H1 (cell line): ENCODE measurements at regions not wholly inside any gene's neighbourhood (a gene's known extent, or its start where the extent isn't known, plus 50 kb on each side); places are given as distances from the start of the nearest gene placed in this dataset.

ENCODE experiments used
- CTCF ChIA-PET: fragments of 300-600 bp; sonication (Branson Sonifier 250); formaldehyde crosslinking; loops from one replicate; lab custom pipeline; 2021; ENCODE audit not compliant: partially characterized antibody; lab: Charles Lee
- POLR2A ChIA-PET: fragments of 300-600 bp; sonication (Branson Sonifier 250); formaldehyde crosslinking; loops from one replicate; lab custom pipeline; 2021; ENCODE audit warnings: inconsistent platforms; ENCODE audit not compliant: partially characterized antibody; lab: Charles Lee
- DNase-seq, 2 experiments: peaks; one replicate each; pipeline versions ENCODE4 v3.0.0 to v3.0.0-alpha.2; 2010 to 2022; ENCODE audit warnings: low spot score in 2 of 2, low read depth in 1 of 2, mixed read lengths in 1 of 2
- FAIRE-seq: peaks from 2 replicates; lab custom pipeline; 2011; peaks lifted over from hg19 to GRCh38; lab: Jason Lieb, UNC
- H2AFZ ChIP-seq: 2 replicates; pipeline ENCODE4 v1.8.1; 2012; ENCODE audit warnings: low read length, inconsistent platforms
- H2AK5ac ChIP-seq: 2 replicates; pipeline ENCODE4 v1.6.1; 2013; ENCODE audit warnings: low read depth, low read length
- H2BK120ac ChIP-seq: replicated peaks from 2 replicates; pipeline ENCODE3; 2013; ENCODE audit warnings: low read depth, low read length, inconsistent platforms
- H2BK12ac ChIP-seq: 2 replicates; pipeline ENCODE4 v1.6.1; 2013; ENCODE audit warnings: low read depth, low read length
- H2BK15ac ChIP-seq: 2 replicates; pipeline ENCODE4 v1.6.1; 2013; ENCODE audit warnings: low read length
- H2BK20ac ChIP-seq: 2 replicates; pipeline ENCODE4 v1.6.1; 2013; ENCODE audit warnings: low read length
- H2BK5ac ChIP-seq: 2 replicates; pipeline ENCODE4 v1.6.1; 2013; ENCODE audit warnings: low read depth, low read length
- H3K14ac ChIP-seq: 2 replicates; pipeline ENCODE4 v1.6.1; 2013; ENCODE audit warnings: inconsistent platforms; ENCODE audit not compliant: insufficient read length
- H3K18ac ChIP-seq: 2 replicates; pipeline ENCODE4 v1.6.1; 2013; ENCODE audit warnings: low read length; ENCODE audit errors: extremely low read depth
- H3K23ac ChIP-seq: 2 replicates; pipeline ENCODE4 v1.6.1; 2013; ENCODE audit warnings: inconsistent platforms; ENCODE audit not compliant: insufficient read length
- H3K23me2 ChIP-seq: 2 replicates; pipeline ENCODE4 v1.6.1; 2013; ENCODE audit warnings: low read depth, low read length
- H3K27ac ChIP-seq: 2 replicates; pipeline ENCODE4 v1.6.1; 2011; ENCODE audit warnings: low read depth, low read length, inconsistent platforms
- H3K27me3 ChIP-seq, 4 experiments: replicated peaks in 1 of 4; 1 replicate in 1 of 4; 2 replicates in 3 of 4; pipeline versions ENCODE4 v1.6.1 to v1.8.1; 2011 to 2013; ENCODE audit warnings: low read length in 3 of 4, mild to moderate bottlenecking in 3 of 4, inconsistent platforms in 2 of 4, mixed read lengths in 2 of 4, moderate library complexity in 1 of 4; ENCODE audit not compliant: control insufficient read depth in 3 of 4, insufficient read depth in 3 of 4; ENCODE audit errors: extremely low read depth in 1 of 4
- H3K36me3 ChIP-seq, 4 experiments: 2 replicates each; pipeline versions ENCODE4 v1.6.1 to v1.8.1; 2011 to 2013; ENCODE audit warnings: mild to moderate bottlenecking in 4 of 4, low read length in 3 of 4, moderate library complexity in 2 of 4, control low read depth in 1 of 4, inconsistent platforms in 1 of 4; ENCODE audit not compliant: insufficient read depth in 4 of 4, control insufficient read depth in 2 of 4
- H3K4ac ChIP-seq: replicated peaks from 2 replicates; pipeline ENCODE3; 2013; ENCODE audit warnings: low read length, low read depth, mixed read lengths, inconsistent platforms; ENCODE audit not compliant: insufficient read length
- H3K4me1 ChIP-seq, 4 experiments: replicated peaks in 1 of 4; 1 replicate in 1 of 4; 2 replicates in 3 of 4; pipeline versions ENCODE4 v1.6.1 to v1.8.1; 2011 to 2013; ENCODE audit warnings: low read length in 3 of 4, inconsistent platforms in 2 of 4, mixed read lengths in 1 of 4; ENCODE audit not compliant: insufficient read depth in 4 of 4, control insufficient read depth in 3 of 4
- H3K4me2 ChIP-seq, 2 experiments: 2 replicates each; pipeline versions ENCODE4 v1.6.1 to v1.8.1; 2011 to 2013; ENCODE audit warnings: low read depth in 2 of 2, low read length in 2 of 2, control low read depth in 1 of 2, inconsistent platforms in 1 of 2, mild to moderate bottlenecking in 1 of 2; ENCODE audit not compliant: insufficient read depth in 1 of 2
- H3K4me3 ChIP-seq, 4 experiments: fragments of 200-600, 300-600 bp in 1 of 4; sonication (generic), shearing (Covaris generic), sonication (Bioruptor Twin) in 1 of 4; 2 replicates each; pipeline versions ENCODE4 v1.5.1 to v1.8.1; 2011 to 2016; ENCODE audit warnings: low read length in 4 of 4, low read depth in 3 of 4, control low read depth in 2 of 4, inconsistent platforms in 2 of 4, mild to moderate bottlenecking in 2 of 4, mixed read lengths in 1 of 4, moderate library complexity in 1 of 4; ENCODE audit not compliant: insufficient read depth in 2 of 4; ENCODE audit errors: extremely low read depth in 1 of 4
- H3K56ac ChIP-seq: replicated peaks from 2 replicates; pipeline ENCODE3; 2013; ENCODE audit warnings: low read depth, mild to moderate bottlenecking, mixed read lengths, low read length, inconsistent platforms; ENCODE audit not compliant: insufficient read length
- H3K79me1 ChIP-seq: 2 replicates; pipeline ENCODE4 v1.6.1; 2013; ENCODE audit warnings: low read depth, low read length, control low read depth
- H3K79me2 ChIP-seq, 2 experiments: 2 replicates each; pipeline versions ENCODE4 v1.6.1 to v1.8.1; 2012 to 2013; ENCODE audit warnings: low read length in 2 of 2, mild to moderate bottlenecking in 2 of 2, inconsistent platforms in 1 of 2; ENCODE audit not compliant: insufficient read depth in 2 of 2, control insufficient read depth in 1 of 2
- H3K9ac ChIP-seq, 4 experiments: replicated peaks in 1 of 4; 1 replicate in 1 of 4; 2 replicates in 3 of 4; pipeline versions ENCODE4 v1.6.1 to v1.8.1; 2011 to 2013; ENCODE audit warnings: low read depth in 3 of 4, low read length in 3 of 4, control low read depth in 2 of 4, mild to moderate bottlenecking in 2 of 4, moderate library complexity in 2 of 4, inconsistent platforms in 1 of 4; ENCODE audit errors: extremely low read depth in 1 of 4
- H3K9me3 ChIP-seq, 2 experiments: 2 replicates each; pipeline versions ENCODE4 v1.6.1 to v1.8.1; 2012 to 2013; ENCODE audit warnings: mild to moderate bottlenecking in 2 of 2, moderate library complexity in 2 of 2, control low read depth in 1 of 2, inconsistent platforms in 1 of 2, low read depth in 1 of 2, low read length in 1 of 2, mixed read lengths in 1 of 2; ENCODE audit not compliant: insufficient read depth in 2 of 2
- H4K20me1 ChIP-seq, 2 experiments: replicated peaks in 1 of 2; 2 replicates each; pipeline versions ENCODE3 to v1.8.1; 2011 to 2013; ENCODE audit warnings: inconsistent platforms in 2 of 2, low read length in 2 of 2, mild to moderate bottlenecking in 1 of 2; ENCODE audit not compliant: insufficient read depth in 2 of 2, control insufficient read depth in 1 of 2
- H4K5ac ChIP-seq: 2 replicates; pipeline ENCODE4 v1.6.1; 2013; ENCODE audit warnings: low read length, low read depth, mixed read lengths, inconsistent platforms; ENCODE audit not compliant: insufficient read length
- H4K8ac ChIP-seq: 2 replicates; pipeline ENCODE4 v1.8.0; 2013; ENCODE audit warnings: mild to moderate bottlenecking, moderate library complexity, low read length, inconsistent platforms; ENCODE audit not compliant: insufficient read depth; ENCODE audit errors: extremely low read depth
- H4K91ac ChIP-seq: replicated peaks from 2 replicates; pipeline ENCODE3; 2013; ENCODE audit warnings: low read length, mixed read lengths, inconsistent platforms; ENCODE audit not compliant: insufficient read length
- CBX8 ChIP-seq: fragments of 300-800, 300-1000 bp; sonication (generic); IDR thresholded peaks from 2 replicates; pipeline ENCODE4 v1.7.1; 2016; ENCODE audit warnings: low read depth, low read length, borderline replicate concordance
- CREB1 ChIP-seq: IDR thresholded peaks from 2 replicates; pipeline ENCODE4 v1.6.1; 2012; ENCODE audit warnings: inconsistent platforms
- KDM1A ChIP-seq: fragments of 200-600, 300-600 bp; sonication (generic); IDR thresholded peaks from 2 replicates; pipeline ENCODE4 v1.7.1; 2016; ENCODE audit warnings: mild to moderate bottlenecking, low read length, borderline replicate concordance
- NRF1 ChIP-seq: IDR thresholded peaks from 2 replicates; pipeline ENCODE4 v1.6.1; 2011; ENCODE audit warnings: mild to moderate bottlenecking, low read depth, low read length, improper control_type of control experiment
- POLR2A ChIP-seq, 2 experiments: IDR thresholded peaks; 1 replicate in 1 of 2; 2 replicates in 1 of 2; pipeline ENCODE4 v1.6.1; 2011; ENCODE audit warnings: low read depth in 2 of 2, low read length in 2 of 2, mild to moderate bottlenecking in 2 of 2; ENCODE audit errors: control extremely low read depth in 1 of 2
- RBBP5 ChIP-seq: IDR thresholded peaks from 2 replicates; pipeline ENCODE4 v1.7.1; 2012; ENCODE audit warnings: low read depth, mild to moderate bottlenecking, inconsistent platforms, low read length, moderate library complexity, borderline replicate concordance
- WGBS, 2 experiments: shearing (Covaris generic) in 1 of 2; methylation state at CpG; one replicate each; pipeline versions ENCODE4 v1.1.6 to v1.1.7; 2013 to 2015; ENCODE audit warnings: low lambda C conversion rate in 2 of 2, mixed read lengths in 2 of 2, inconsistent platforms in 1 of 2, low coverage in 1 of 2, missing lambda C conversion rate in 1 of 2; ENCODE audit not compliant: insufficient replicate concordance in 2 of 2, insufficient coverage in 1 of 2, insufficient read length in 1 of 2; ENCODE audit errors: extremely low coverage in 1 of 2, missing lambda C conversion rate in 1 of 2; 5-methylcytosine and 5-hydroxymethylcytosine counted together
- TF ChIP-seq, protein P1 (sequence below): IDR thresholded peaks from 2 replicates; pipeline ENCODE4 v1.6.1; 2012; ENCODE audit warnings: inconsistent platforms

DNA sequence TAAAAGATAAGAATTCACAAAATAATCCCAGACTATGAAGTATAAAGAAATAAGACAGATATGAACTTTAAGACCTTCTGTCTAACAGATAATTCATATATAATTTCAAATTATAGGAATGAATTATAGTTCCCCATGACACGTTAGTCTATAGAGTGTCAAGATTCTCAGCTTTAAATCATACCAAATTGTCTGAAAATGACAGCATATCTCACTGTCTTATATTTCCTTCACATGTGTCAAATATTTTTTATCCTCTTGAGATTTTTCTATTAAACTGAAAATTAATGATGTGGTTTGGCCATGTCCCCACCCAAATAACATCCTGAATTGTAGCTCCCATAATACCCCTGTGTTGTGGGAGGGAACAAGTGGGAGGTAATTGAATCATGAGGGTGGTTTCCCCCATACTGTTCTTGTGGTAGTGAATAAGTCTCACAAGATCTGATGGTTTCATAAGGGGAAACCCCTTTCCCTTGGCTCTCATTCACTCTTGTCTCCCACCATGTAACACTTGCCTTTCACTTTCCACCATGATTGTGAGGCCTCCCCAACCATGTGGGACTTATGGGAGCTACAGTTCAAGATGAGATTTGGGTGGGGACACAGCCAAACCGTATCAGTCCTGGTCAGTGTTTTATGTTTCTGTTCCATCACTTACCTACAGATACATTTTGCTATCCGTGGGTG is 825.3 kb upstream of the GJE1 start:
- Histone ChIP-seq H3K79me1 (no peaks in the 10 kb centered on the region), H3K56ac (no peak overlapping the region), H3K18ac (no peak overlapping the region), H2AFZ (no peak overlapping the region), H4K20me1 (no peaks in the 10 kb centered on the region), H3K36me3 (no peaks in the 10 kb centered on the region), H3K4me3 (no peak overlapping the region), H3K4ac (no peak overlapping the region), H3K4me1 (no peaks in the 10 kb centered on the region; a peak in 1 of 7 replicates), H2BK12ac (no peak overlapping the region), H3K79me2 (no peaks in the 10 kb centered on the region), H3K9me3 (peaks cover 3 to 12% of the 10 kb centered on the region in 2 experiments; a peak in 3 of 4 replicates), H3K27me3 (no peaks in the 10 kb centered on the region), H3K4me2 (no peak overlapping the region), H2BK20ac (no peak overlapping the region), H2BK5ac (no peak overlapping the region), H3K23ac (no peak overlapping the region), H3K9ac (no peak overlapping the region), H3K27ac (no peak overlapping the region), H2AK5ac (no peak overlapping the region), H3K23me2 (no peaks in the 10 kb centered on the region), H2BK15ac (no peak overlapping the region), H2BK120ac (no peak overlapping the region), H4K91ac (no peak overlapping the region), H3K14ac (no peak overlapping the region), H4K5ac (no peak overlapping the region), H4K8ac (no peak overlapping the region)
- DNase-seq, result no peak
- ChIA-PET CTCF (interaction anchor here (0.6 kb wide), 1 partner anchor 128 kb away, joined by 3 read pairs; no protein-coding TSS in a partner anchor), POLR2A (interaction anchor here (0.6 kb wide), 1 partner anchor 9 kb away, joined by 3 read pairs; no protein-coding TSS in a partner anchor)
- 91% methylated on average over 3 of the region's 3 CpGs; no CpG with 5 or more reads in 1 of the 2 experiments for WGBS, 2 experiments
- FAIRE-seq, result no peak
- TF ChIP-seq, protein P1, sequence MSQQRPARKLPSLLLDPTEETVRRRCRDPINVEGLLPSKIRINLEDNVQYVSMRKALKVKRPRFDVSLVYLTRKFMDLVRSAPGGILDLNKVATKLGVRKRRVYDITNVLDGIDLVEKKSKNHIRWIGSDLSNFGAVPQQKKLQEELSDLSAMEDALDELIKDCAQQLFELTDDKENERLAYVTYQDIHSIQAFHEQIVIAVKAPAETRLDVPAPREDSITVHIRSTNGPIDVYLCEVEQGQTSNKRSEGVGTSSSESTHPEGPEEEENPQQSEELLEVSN, result no peak
- no peak for TF ChIP-seq KDM1A
- TF ChIP-seq NRF1, result no peak
- no peak for TF ChIP-seq RBBP5
- TF ChIP-seq CBX8, result no peak
- TF ChIP-seq POLR2A (IDR thresholded peaks at IDR 0.05; ENCODE audit: control extremely low read depth in 1 of 2, low read depth in 2 of 2, low read length in 2 of 2), result no peak
- TF ChIP-seq CREB1, result no peak
